GM19395 (cell line): ENCODE measurements at regions not wholly inside any gene's neighbourhood (a gene's known extent, or its start where the extent isn't known, plus 50 kb on each side); places are given as distances from the start of the nearest gene placed in this dataset.
"Not testable (repeated sequence)": the region's sequence is repeated elsewhere in the genome, so short reads cannot be mapped to it uniquely, and the experiment has no call there.

Experiments used
- ATAC-seq: cut with Tn5 transposase; IDR thresholded peaks from one replicate; pipeline ENCODE4 v1.9.1; 2021; ENCODE audit warnings: mild to moderate bottlenecking, moderate library complexity; ENCODE audit not compliant: unreplicated experiment

DNA sequence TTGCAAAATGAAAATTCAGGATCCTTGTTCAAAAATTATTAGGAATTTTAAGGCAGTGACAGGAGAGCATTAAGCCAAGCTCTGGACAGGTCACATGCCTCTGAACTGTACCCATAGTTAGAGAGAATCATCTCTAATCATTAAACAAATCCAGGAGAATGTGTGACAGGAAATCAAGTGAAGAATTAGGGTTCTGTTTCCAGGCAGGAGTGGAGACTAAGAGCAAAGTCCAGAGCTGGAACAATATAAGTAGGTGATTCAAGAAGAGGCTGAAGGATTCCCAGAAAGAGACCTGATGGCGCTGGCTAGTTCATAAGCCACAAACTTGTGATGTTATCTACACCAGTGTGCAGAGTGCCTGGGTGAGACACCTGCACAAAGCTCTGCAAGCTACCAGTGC is 104.6 kb upstream of the PRKG2 start:
- no peak for ATAC-seq

DNA sequence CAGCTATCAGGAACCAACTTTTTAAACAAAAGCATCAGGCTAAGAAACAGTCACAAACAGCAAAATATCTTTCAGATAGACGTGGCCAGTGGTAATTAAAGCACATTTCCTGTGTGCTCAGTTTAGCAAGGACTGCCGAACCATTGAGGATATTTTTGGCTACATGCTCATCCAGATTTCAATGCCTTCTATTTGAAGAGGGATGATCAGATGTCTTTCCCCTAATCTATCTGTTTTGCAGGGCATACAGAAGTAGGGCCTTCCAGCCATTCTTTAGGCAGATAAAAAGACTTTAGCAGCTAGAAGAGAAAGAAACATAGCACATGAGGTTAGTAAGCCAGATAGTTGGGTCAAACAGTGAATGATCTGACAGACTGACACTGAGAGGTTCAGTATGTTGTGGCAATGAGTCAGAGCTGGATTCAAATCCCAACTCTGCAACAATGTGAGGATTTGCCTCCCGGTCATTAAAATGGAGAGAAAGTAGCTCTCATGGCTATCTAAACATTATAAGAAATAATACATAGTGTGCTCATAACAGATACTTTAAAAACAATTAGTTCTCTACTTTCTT is 100.0 kb upstream of the PRKG2 start:
- peak; percentile 27 for ATAC-seq

DNA sequence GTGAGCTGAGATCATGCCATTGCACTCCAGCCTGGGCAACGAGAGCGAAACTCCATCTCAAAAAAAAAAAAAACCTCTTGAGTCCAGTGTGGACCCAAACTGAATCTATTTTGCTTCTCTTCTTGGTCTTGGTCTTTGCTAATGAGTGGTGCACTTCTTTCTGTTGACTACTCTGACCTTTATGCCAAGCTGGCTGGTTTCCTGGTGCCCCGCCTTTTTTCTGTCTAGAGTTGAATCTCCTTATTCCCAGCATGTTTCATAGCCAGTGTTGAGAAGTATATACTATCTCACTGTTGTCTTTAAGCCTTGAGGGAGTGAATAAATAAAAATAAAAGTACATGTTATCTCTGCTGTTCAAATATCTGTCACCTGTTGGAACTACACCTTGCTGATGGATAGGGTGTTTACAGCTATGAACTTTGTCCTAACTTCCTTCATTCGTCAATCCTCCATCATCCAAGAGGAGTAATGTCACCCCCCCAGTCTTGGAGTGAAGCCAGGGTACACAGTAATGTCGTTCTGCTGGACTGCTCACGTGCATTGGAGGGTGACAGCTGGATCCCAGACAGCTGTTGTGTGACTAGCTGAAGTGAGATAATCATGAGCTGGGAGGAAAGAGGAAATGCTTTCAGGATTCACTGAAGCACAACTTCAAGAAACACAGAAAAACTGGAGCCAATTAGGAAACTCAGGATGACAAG is 99.3 kb upstream of the PRKG2 start:
- ATAC-seq = peak; percentile 65

DNA sequence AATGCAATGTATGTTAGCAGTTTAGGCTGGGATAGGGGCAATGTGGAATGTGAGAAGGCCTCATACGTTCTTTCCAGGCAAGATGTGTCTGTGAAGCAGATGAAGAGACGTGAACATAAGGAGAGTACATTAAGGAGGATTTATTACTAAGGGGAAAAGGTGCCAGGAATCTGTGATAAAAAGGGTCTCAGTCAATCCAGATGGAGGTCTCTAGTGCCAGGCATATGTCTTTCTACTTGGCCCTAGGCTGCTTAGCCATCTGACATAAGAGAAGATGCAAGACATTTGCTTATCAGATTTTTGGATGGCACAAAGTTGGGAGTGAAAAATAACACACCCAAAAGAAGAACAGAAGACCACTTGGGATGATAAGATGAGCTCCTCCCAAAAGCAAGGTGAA is 93.0 kb upstream of the PRKG2 start:
- no peak for ATAC-seq

DNA sequence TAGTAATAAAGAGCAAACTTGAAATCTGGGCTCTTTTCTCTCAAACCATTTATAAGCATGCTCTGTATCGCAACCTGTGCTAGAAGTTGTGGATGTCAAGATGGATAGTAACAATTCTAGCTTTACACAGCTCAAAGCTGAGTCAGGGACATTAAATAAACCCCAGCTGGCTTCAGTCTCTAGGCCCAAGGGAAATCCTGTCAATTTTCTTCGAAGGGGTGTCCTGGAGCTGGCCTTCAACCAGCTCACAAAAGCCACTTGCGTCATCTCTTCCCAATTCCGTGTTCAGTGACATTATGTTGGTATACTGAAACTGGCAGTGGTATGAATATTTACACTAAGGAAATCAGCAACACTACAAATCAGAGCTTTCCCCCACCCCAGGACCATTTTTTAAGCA is 89.8 kb upstream of the PRKG2 start:
- ATAC-seq = no peak

DNA sequence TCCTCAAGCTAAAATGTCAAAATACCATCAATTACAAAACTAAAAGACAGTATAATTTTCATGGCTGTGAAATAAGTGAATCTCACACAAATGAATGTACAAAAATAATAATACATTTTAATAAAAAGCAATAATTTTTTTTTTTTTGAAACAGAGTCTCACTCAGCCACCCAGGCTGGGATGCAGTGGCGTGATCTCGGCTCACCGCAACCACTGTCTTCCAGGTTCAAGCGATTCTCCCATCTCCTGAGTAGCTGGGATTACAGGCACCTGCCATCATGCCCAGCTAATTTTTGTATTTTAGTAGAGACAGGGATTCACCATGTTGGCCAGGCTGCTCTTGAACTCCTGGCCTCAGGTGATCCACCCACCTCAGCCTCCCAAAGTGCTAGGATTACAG is 85.3 kb upstream of the PRKG2 start:
- ATAC-seq = not testable (repeated sequence)

DNA sequence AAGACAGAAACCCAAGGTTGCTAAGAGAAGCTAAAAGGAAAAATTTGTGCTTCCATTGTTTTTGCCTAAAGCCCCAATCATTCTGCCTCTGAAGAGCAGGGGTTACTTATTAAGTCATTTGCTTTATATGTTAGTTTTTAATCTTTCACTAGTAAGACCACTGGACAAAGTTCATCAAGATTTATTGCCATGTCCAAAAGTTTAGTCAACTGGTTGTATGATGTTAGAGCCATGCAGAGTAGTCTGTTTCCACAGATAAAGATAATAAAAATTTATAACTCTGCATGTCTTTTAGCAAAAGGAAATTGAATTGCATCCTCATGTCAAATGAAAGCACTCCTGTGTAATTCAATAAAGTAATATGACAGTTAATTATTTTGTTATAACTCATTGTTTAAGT is 75.8 kb upstream of the PRKG2 start:
- ATAC-seq = no peak

DNA sequence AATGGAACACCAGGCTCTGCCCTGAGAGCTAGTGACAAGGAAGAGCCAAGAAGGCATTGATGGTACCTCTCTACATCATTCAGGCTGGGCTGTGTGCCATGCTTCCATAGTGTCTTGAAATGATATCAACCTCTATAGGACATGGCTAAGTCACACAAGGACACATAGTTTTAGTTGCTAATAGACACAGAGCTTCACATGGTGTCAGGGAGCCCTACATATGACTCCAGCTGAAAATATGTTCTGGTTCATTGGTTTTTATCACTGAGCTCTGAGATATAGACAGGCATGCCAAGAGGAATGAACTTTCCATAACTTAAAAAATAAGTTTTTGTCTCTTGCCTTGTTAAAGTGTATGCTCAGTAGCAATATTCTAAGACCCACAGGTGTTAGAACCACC is 72.1 kb upstream of the PRKG2 start:
- ATAC-seq = no peak

DNA sequence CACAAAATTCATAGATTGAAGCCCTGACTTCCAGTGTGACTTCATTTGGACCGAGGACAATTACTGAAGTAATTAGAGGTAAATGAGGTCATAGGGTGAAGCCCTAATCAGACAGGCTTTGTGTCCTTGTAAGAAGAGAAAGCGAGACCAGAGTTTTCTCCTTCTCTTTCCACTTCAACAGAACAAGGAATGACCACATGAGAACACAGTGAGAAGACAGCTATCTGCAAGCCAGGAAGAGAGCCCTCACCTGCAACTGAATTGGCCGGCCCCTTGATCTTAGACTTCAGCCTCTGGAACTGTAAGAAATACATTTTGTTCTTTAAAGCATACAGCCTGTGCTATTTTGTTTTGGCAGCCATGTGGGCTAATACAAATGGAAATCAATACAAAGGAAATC is 67.1 kb upstream of the PRKG2 start:
- no peak for ATAC-seq

DNA sequence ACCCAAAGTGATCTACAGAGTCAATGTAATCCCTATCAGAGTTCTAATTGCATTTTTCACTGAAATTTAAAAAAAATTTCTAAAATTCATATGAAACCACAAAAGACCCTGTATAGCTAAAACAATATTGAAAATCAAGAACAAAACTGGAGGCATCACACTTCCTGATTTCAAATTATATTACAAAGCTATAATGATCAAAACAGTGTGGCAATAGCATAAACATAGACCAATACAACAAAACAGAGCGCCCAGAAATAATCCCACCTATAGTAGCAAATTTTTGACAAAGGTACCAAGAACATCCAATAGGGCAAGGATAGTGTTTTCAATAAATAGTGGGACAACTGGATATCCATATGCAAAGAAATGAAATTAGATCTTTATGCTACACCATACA is 59.4 kb upstream of the PRKG2 start:
- ATAC-seq = no peak

DNA sequence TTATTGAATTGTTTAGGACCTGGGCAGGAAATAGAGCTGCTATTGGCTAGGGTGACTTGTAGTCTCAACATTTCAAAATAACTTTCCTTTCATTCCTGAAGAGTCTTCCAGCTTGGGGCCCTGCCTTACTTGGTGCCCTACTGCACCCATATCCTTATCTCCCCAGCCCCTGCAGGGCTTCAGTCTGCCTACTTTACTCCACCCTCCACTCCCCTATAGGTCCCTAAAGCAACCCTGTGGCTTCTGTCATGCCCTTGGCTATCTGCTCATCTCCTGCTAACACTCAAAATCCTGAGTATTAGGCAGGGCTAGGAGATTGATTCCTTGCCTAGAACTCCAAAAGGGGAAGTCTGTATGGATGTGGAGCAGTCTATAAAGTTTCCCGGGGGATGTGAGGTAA is 57.6 kb upstream of the PRKG2 start:
- no peak for ATAC-seq
